Tibial nerve (tissue), 4 donors: ENCODE measurements at regions not wholly inside any gene's neighbourhood (a gene's known extent, or its start where the extent isn't known, plus 50 kb on each side); places are given as distances from the start of the nearest gene placed in this dataset.

Experiments
- EP300 ChIP-seq, 2 donors: sonication (generic); formaldehyde crosslinking; IDR thresholded peaks; one replicate each; pipeline ENCODE4 v1.6.1; 2017; ENCODE audit warnings: antibody characterized with exemption in 2 of 2, mild to moderate bottlenecking in 1 of 2
- TF ChIP-seq, protein P1 (sequence below), 5 experiments: fragments of 200-600 bp in 3 of 5; fragments of 450-650 bp in 2 of 5; sonication (generic) in 3 of 5; IDR thresholded peaks; one replicate each; pipeline ENCODE4 v1.5.1; 2016 to 2019; ENCODE audit warnings: antibody characterized with exemption in 5 of 5, mild to moderate bottlenecking in 3 of 5, moderate library complexity in 2 of 5

DNA sequence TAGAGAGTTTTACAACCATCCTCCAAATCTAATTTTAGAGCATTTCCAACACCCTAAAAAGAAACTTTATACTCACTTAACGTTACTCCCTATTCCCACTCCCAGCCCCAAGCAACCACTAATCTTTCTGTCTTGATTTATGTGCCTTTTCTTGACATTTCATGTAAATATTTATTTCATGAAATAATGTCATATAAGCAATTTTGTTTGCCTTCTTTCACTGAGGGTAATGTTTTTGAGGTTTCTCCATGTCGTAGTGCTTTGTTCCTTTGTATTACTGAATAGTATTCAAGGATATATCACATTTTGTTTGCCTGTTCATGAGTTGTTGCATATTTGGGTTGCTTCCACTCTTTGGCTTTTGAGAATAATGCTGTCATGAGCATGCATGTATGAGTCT, 155.4 kb upstream of the PLAAT1 start:
- TF ChIP-seq, protein P1, sequence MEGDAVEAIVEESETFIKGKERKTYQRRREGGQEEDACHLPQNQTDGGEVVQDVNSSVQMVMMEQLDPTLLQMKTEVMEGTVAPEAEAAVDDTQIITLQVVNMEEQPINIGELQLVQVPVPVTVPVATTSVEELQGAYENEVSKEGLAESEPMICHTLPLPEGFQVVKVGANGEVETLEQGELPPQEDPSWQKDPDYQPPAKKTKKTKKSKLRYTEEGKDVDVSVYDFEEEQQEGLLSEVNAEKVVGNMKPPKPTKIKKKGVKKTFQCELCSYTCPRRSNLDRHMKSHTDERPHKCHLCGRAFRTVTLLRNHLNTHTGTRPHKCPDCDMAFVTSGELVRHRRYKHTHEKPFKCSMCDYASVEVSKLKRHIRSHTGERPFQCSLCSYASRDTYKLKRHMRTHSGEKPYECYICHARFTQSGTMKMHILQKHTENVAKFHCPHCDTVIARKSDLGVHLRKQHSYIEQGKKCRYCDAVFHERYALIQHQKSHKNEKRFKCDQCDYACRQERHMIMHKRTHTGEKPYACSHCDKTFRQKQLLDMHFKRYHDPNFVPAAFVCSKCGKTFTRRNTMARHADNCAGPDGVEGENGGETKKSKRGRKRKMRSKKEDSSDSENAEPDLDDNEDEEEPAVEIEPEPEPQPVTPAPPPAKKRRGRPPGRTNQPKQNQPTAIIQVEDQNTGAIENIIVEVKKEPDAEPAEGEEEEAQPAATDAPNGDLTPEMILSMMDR (IDR thresholded peaks at IDR 0.05), result no peak
- TF ChIP-seq EP300 (IDR thresholded peaks at IDR 0.05), result no peak
